ENCODE measurements at regions not wholly inside any gene's neighbourhood (a gene's known extent, or its start where the extent isn't known, plus 50 kb on each side); places are given as distances from the start of the nearest gene placed in this dataset.

GRCh38 chr9:79176014-79176697 lies 395.6 kb upstream of the TLE4 start:
- no peak for TF ChIP-seq POLR2A (IDR thresholded peaks at IDR 0.05)
- no peak for TF ChIP-seq CTCF (IDR thresholded peaks at IDR 0.05)
- TF ChIP-seq EP300 (IDR thresholded peaks at IDR 0.05) = no peak
